OCI-LY1 (cell line): ENCODE measurements at regions not wholly inside any gene's neighbourhood (a gene's known extent, or its start where the extent isn't known, plus 50 kb on each side); places are given as distances from the start of the nearest gene placed in this dataset.
"Not testable (repeated sequence)": the region's sequence is repeated elsewhere in the genome, so short reads cannot be mapped to it uniquely, and the experiment has no call there.

ENCODE experiments used
- H2AFZ ChIP-seq: fragments of 200-600 bp; sonication (generic), shearing (Covaris generic); 2 replicates; pipeline ENCODE4 v1.6.0; 2014; ENCODE audit warnings: antibody characterized with exemption, mild to moderate bottlenecking, low read length
- H3F3A ChIP-seq: fragments of 200-600 bp; sonication (generic), shearing (Covaris generic); 2 replicates; pipeline ENCODE4 v1.6.0; 2014; ENCODE audit warnings: mild to moderate bottlenecking, antibody characterized with exemption, low read length, moderate library complexity; ENCODE audit not compliant: insufficient read depth
- H3K27ac ChIP-seq: fragments of 200-600 bp; sonication (generic); 2 replicates; pipeline ENCODE4 v1.5.1; 2014; ENCODE audit warnings: low read length, mixed run types, mild to moderate bottlenecking, low read depth; ENCODE audit not compliant: poor library complexity, severe bottlenecking
- H3K27me3 ChIP-seq: fragments of 200-600 bp; sonication (generic); 2 replicates; pipeline ENCODE4 v1.6.0; 2014; ENCODE audit warnings: antibody characterized with exemption, mild to moderate bottlenecking, low read length, moderate library complexity; ENCODE audit not compliant: insufficient read depth
- H3K36me3 ChIP-seq: fragments of 200-600 bp; sonication (generic); 2 replicates; pipeline ENCODE4 v1.6.1; 2014; ENCODE audit warnings: mild to moderate bottlenecking, antibody characterized with exemption, low read length, moderate library complexity, mixed read lengths; ENCODE audit not compliant: insufficient read depth
- H3K4me1 ChIP-seq: fragments of 200-600 bp; sonication (generic); 2 replicates; pipeline ENCODE4 v1.5.1; 2014; ENCODE audit warnings: mild to moderate bottlenecking, low read length, moderate library complexity; ENCODE audit not compliant: insufficient read depth, severe bottlenecking
- H3K4me2 ChIP-seq: fragments of 200-600 bp; sonication (generic), shearing (Covaris generic); 2 replicates; pipeline ENCODE4 v1.6.1; 2014; ENCODE audit warnings: low read length
- H3K4me3 ChIP-seq: fragments of 200-600 bp; sonication (generic); 2 replicates; pipeline ENCODE4 v1.5.1; 2014; ENCODE audit warnings: low read length, low read depth, mild to moderate bottlenecking, mixed read lengths; ENCODE audit not compliant: poor library complexity, severe bottlenecking
- H3K79me2 ChIP-seq: fragments of 200-600 bp; shearing (Covaris generic); 2 replicates; pipeline ENCODE4 v1.6.1; 2016; ENCODE audit warnings: mixed run types, low read length, mixed read lengths; ENCODE audit not compliant: insufficient read depth
- H3K9ac ChIP-seq: fragments of 200-600 bp; sonication (generic), shearing (Covaris generic); 2 replicates; pipeline ENCODE4 v1.6.1; 2014; ENCODE audit warnings: mild to moderate bottlenecking, low read length, mixed read lengths
- H3K9me2 ChIP-seq: fragments of 200-600 bp; sonication (generic), shearing (Covaris generic); 2 replicates; pipeline ENCODE4 v1.6.1; 2014; ENCODE audit warnings: low read depth, mild to moderate bottlenecking, low read length, mixed read lengths
- H3K9me3 ChIP-seq: fragments of 200-600 bp; shearing (Covaris generic); 2 replicates; pipeline ENCODE4 v1.6.1; 2014; ENCODE audit warnings: low read length, mixed read lengths
- H4K20me1 ChIP-seq: fragments of 200-600 bp; sonication (generic), shearing (Covaris generic); 2 replicates; pipeline ENCODE4 v1.6.0; 2016; ENCODE audit warnings: mild to moderate bottlenecking, low read length; ENCODE audit not compliant: insufficient read depth
- CTCF ChIP-seq: fragments of 200-600 bp; sonication (generic), shearing (Covaris generic); IDR thresholded peaks from 2 replicates; pipeline ENCODE4 v1.5.1; 2017; ENCODE audit warnings: mild to moderate bottlenecking, antibody characterized with exemption, low read length, moderate library complexity, mixed read lengths
- EZH2 ChIP-seq: fragments of 200-600 bp; sonication (generic), shearing (Covaris generic); IDR thresholded peaks from 2 replicates; pipeline ENCODE4 v1.8.0; 2017; ENCODE audit warnings: borderline replicate concordance, mixed run types, mild to moderate bottlenecking, antibody characterized with exemption, low read length, moderate library complexity, mixed read lengths

GRCh38 chr18:9001209-9001608 is 101.3 kb upstream of the NDUFV2 start:
- H3K4me2 ChIP-seq: no peak overlapping the region
- TF ChIP-seq EZH2 (no peak), CTCF (no peak)
- no peak overlapping the region for H3K4me3 ChIP-seq
- no peaks in the 10 kb centered on the region for H3K27me3 ChIP-seq
- H3F3A ChIP-seq: no peaks in the 10 kb centered on the region
- H3K36me3 ChIP-seq: no peaks in the 10 kb centered on the region; the same call in 1 of the 2 replicates
- no peaks in the 10 kb centered on the region for H3K79me2 ChIP-seq
- peaks cover 5% of the 10 kb centered on the region; the same call in 1 of the 2 replicates for H3K9me3 ChIP-seq
- no peak overlapping the region for H3K27ac ChIP-seq
- no peak overlapping the region for H3K9ac ChIP-seq
- H4K20me1 ChIP-seq: no peaks in the 10 kb centered on the region
- no peak overlapping the region for H2AFZ ChIP-seq
- no peaks in the 10 kb centered on the region for H3K9me2 ChIP-seq
- H3K4me1 ChIP-seq: no peaks in the 10 kb centered on the region

- H3K36me3 ChIP-seq: no peaks in the 10 kb centered on the region; the same call in 1 of the 2 replicates
- H2AFZ ChIP-seq: no peak overlapping the region
- H3K79me2 ChIP-seq: no peaks in the 10 kb centered on the region
- H3K4me1 ChIP-seq: no peaks in the 10 kb centered on the region
- no peak overlapping the region for H3K4me3 ChIP-seq
- no peaks in the 10 kb centered on the region for H4K20me1 ChIP-seq
- no peak overlapping the region for H3K9ac ChIP-seq
- no peak overlapping the region for H3K4me2 ChIP-seq
- H3K27ac ChIP-seq: no peak overlapping the region
- peaks cover 5% of the 10 kb centered on the region; the same call in 1 of the 2 replicates for H3K9me3 ChIP-seq
- no peaks in the 10 kb centered on the region for H3F3A ChIP-seq
- H3K27me3 ChIP-seq: no peaks in the 10 kb centered on the region
- TF ChIP-seq EZH2 (no peak), CTCF (no peak)
- no peaks in the 10 kb centered on the region for H3K9me2 ChIP-seq
Observed at GRCh38 chr18:9003406-9004100, 98.9 kb upstream of the NDUFV2 start.

GRCh38 chr18:9004308-9004707 is 98.2 kb upstream of the NDUFV2 start:
- not testable (repeated sequence) for H3K9me3 ChIP-seq, H2AFZ ChIP-seq, H3K4me1 ChIP-seq, H4K20me1 ChIP-seq, H3K9me2 ChIP-seq, H3K27me3 ChIP-seq, H3F3A ChIP-seq, H3K9ac ChIP-seq, H3K79me2 ChIP-seq, H3K4me2 ChIP-seq, H3K27ac ChIP-seq, H3K36me3 ChIP-seq, H3K4me3 ChIP-seq

- H3K36me3 ChIP-seq, H3K27me3 ChIP-seq, H3K4me1 ChIP-seq, H4K20me1 ChIP-seq, H3K27ac ChIP-seq, H3K4me3 ChIP-seq, H3K79me2 ChIP-seq, H2AFZ ChIP-seq, H3K9ac ChIP-seq, H3K9me2 ChIP-seq, H3K9me3 ChIP-seq, H3F3A ChIP-seq, H3K4me2 ChIP-seq: not testable (repeated sequence)
Observed at GRCh38 chr18:9007700-9008099, 94.8 kb upstream of the NDUFV2 start.
